Sigmoid colon (tissue), 6 donors: ENCODE measurements at regions not wholly inside any gene's neighbourhood (a gene's known extent, or its start where the extent isn't known, plus 50 kb on each side); places are given as distances from the start of the nearest gene placed in this dataset.

Experiments used
- DNase-seq: peaks from one replicate; pipeline ENCODE4 v3.0.0-alpha.2; 2019
- H3K27ac ChIP-seq, 4 donors: fragments of 200-600 bp; sonication (generic); one replicate each; pipeline ENCODE4 v1.5.1; 2016 to 2019; ENCODE audit warnings: mild to moderate bottlenecking in 1 of 4
- H3K27me3 ChIP-seq, 3 donors: fragments of 200-600 bp; sonication (generic); one replicate each; pipeline ENCODE4 v1.5.1; 2019; ENCODE audit warnings: mild to moderate bottlenecking in 1 of 3
- H3K36me3 ChIP-seq, 4 donors: fragments of 200-600 bp; sonication (generic); one replicate each; pipeline ENCODE4 v1.5.1; 2016 to 2019
- H3K4me1 ChIP-seq, 4 donors: fragments of 200-600 bp; sonication (generic); one replicate each; pipeline ENCODE4 v1.5.1; 2017 to 2019
- H3K4me3 ChIP-seq, 4 donors: fragments of 200-600 bp; sonication (generic); one replicate each; pipeline ENCODE4 v1.5.1; 2017 to 2019; ENCODE audit warnings: mild to moderate bottlenecking in 2 of 4, moderate library complexity in 1 of 4
- H3K9me3 ChIP-seq, 4 donors: fragments of 200-600 bp in 3 of 4; sonication (generic) in 3 of 4; one replicate each; pipeline versions ENCODE4 v1.5.1 to v1.6.1; 2013 to 2019
- CTCF ChIP-seq, 4 experiments: fragments of 450-650 bp in 3 of 4; fragments of 200-600 bp in 1 of 4; IDR thresholded peaks; one replicate each; pipeline ENCODE4 v1.5.1; 2016 to 2019; ENCODE audit warnings: antibody characterized with exemption in 4 of 4, mild to moderate bottlenecking in 3 of 4, moderate library complexity in 2 of 4
- EP300 ChIP-seq, 4 donors: sonication (generic); formaldehyde crosslinking; IDR thresholded peaks; one replicate each; pipeline ENCODE4 v1.6.1; 2017; ENCODE audit warnings: antibody characterized with exemption in 4 of 4
- POLR2A ChIP-seq, 2 donors: fragments of 450-650 bp; IDR thresholded peaks; one replicate each; pipeline ENCODE4 v1.6.1; 2016; ENCODE audit warnings: antibody characterized with exemption in 2 of 2, mild to moderate bottlenecking in 2 of 2, moderate library complexity in 2 of 2
- POLR2AphosphoS5 ChIP-seq, 4 donors: sonication (generic); formaldehyde crosslinking; IDR thresholded peaks; one replicate each; pipeline ENCODE4 v1.6.1; 2017; ENCODE audit warnings: antibody characterized with exemption in 4 of 4
- WGBS, 2 donors: extraction: QIAGEN DNeasy Blood & Tissue Kit; methylation state at CpG; one replicate each; pipeline ENCODE4 v1.1.7; 2013; 5-methylcytosine and 5-hydroxymethylcytosine counted together
- intact Hi-C: fragments of 100-400 bp; cut with DNase I; formaldehyde crosslinking; loops from one replicate; pipeline ENCODE4 v1.15.1; 2023
- donor health status: healthy with polysubstance abuse.
- donor health status: healthy.

GRCh38 chr7:142314281-142314680 lies 56.4 kb upstream of the PRSS58 start:
- Histone ChIP-seq H3K36me3 (no peaks in the 10 kb centered on the region), H3K4me3 (no peak overlapping the region), H3K27ac (no peak overlapping the region), H3K9me3 (no peaks in the 10 kb centered on the region), H3K27me3 (no peaks in the 10 kb centered on the region), H3K4me1 (no peaks in the 10 kb centered on the region)
- no peak for TF ChIP-seq POLR2A (IDR thresholded peaks at IDR 0.05)
- TF ChIP-seq EP300 (IDR thresholded peaks at IDR 0.05): no peak
- no peak for TF ChIP-seq CTCF (IDR thresholded peaks at IDR 0.05)
- no peak for TF ChIP-seq POLR2AphosphoS5 (IDR thresholded peaks at IDR 0.05)
- no peak for DNase-seq
- intact Hi-C loops: no loop called here

GRCh38 chr7:142313528-142313927 lies 55.7 kb upstream of the PRSS58 start:
- no peaks in the 10 kb centered on the region for H3K4me1 ChIP-seq
- TF ChIP-seq EP300 (IDR thresholded peaks at IDR 0.05): no peak
- no peak for TF ChIP-seq CTCF (IDR thresholded peaks at IDR 0.05)
- no peak for TF ChIP-seq POLR2A (IDR thresholded peaks at IDR 0.05)
- TF ChIP-seq POLR2AphosphoS5 (IDR thresholded peaks at IDR 0.05): no peak
- no peak for DNase-seq
- no peaks in the 10 kb centered on the region for H3K36me3 ChIP-seq
- no peak overlapping the region for H3K4me3 ChIP-seq
- intact Hi-C loops: no loop called here
- 41 to 70% methylated on average over 11 of the region's 11 CpGs for WGBS, 2 donors
- H3K27me3 ChIP-seq: no peaks in the 10 kb centered on the region
- H3K27ac ChIP-seq: no peak overlapping the region
- no peaks in the 10 kb centered on the region for H3K9me3 ChIP-seq

GRCh38 chr7:142311876-142312275 lies 54.0 kb upstream of the PRSS58 start:
- Histone ChIP-seq H3K27me3 (no peaks in the 10 kb centered on the region), H3K4me3 (no peak overlapping the region), H3K9me3 (no peaks in the 10 kb centered on the region), H3K27ac (no peak overlapping the region), H3K36me3 (no peaks in the 10 kb centered on the region), H3K4me1 (no peaks in the 10 kb centered on the region)
- no peak for DNase-seq
- intact Hi-C loops: no loop called here
- WGBS, 2 donors: 77 to 89% methylated on average over 3 of the region's 3 CpGs
- TF ChIP-seq EP300 (IDR thresholded peaks at IDR 0.05) (no peak), POLR2A (IDR thresholded peaks at IDR 0.05) (no peak), POLR2AphosphoS5 (IDR thresholded peaks at IDR 0.05) (no peak), CTCF (IDR thresholded peaks at IDR 0.05) (no peak)

- intact Hi-C loops: loop anchor here (2.0 kb wide), 1 partner anchor 34 kb away; no protein-coding TSS in a partner anchor
- 58 to 80% methylated on average over 3 of the region's 3 CpGs for WGBS, 2 donors
- no peak for DNase-seq
Observed at GRCh38 chr7:142308918-142309317, 51.1 kb upstream of the PRSS58 start.

More at GRCh38 chr7:142308918-142309317, 51.1 kb upstream of the PRSS58 start:
- Histone ChIP-seq H3K36me3 (no peaks in the 10 kb centered on the region), H3K9me3 (no peaks in the 10 kb centered on the region), H3K27me3 (no peaks in the 10 kb centered on the region), H3K27ac (no peak overlapping the region), H3K4me1 (no peaks in the 10 kb centered on the region), H3K4me3 (no peak overlapping the region)
- no peak for TF ChIP-seq POLR2A (IDR thresholded peaks at IDR 0.05)
- TF ChIP-seq CTCF (IDR thresholded peaks at IDR 0.05): no peak
- TF ChIP-seq POLR2AphosphoS5 (IDR thresholded peaks at IDR 0.05): no peak
- no peak for TF ChIP-seq EP300 (IDR thresholded peaks at IDR 0.05)
